Left renal cortex interstitium (tissue), 4 donors: ENCODE measurements at regions not wholly inside any gene's neighbourhood (a gene's known extent, or its start where the extent isn't known, plus 50 kb on each side); places are given as distances from the start of the nearest gene placed in this dataset.

ENCODE experiments used
- DNase-seq, 4 donors: peaks; one replicate each; pipeline ENCODE4 v3.0.0-alpha.2; 2013; ENCODE audit warnings: low read depth in 4 of 4, low spot score in 2 of 4, missing footprints in 1 of 4

DNA sequence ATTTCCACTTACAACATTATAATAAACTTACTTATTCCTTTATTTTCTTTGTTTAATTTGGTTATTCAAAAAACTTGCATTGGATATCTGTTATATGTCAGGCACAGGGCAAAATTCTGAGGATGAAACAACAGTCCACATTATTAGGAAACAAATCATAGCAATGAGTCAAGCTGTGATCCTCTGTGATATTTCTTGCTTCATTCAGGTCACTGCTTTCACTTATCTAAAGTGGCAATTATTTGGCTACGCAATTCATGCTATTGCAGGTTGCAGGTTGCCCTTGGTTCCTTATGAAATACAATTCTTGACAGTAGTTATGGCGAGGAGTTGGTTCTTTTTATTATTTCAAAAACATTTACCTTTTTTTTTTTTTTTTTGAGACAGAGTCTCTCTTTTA is 66.4 kb upstream of the CNTN6 start:
- no peak for DNase-seq

DNA sequence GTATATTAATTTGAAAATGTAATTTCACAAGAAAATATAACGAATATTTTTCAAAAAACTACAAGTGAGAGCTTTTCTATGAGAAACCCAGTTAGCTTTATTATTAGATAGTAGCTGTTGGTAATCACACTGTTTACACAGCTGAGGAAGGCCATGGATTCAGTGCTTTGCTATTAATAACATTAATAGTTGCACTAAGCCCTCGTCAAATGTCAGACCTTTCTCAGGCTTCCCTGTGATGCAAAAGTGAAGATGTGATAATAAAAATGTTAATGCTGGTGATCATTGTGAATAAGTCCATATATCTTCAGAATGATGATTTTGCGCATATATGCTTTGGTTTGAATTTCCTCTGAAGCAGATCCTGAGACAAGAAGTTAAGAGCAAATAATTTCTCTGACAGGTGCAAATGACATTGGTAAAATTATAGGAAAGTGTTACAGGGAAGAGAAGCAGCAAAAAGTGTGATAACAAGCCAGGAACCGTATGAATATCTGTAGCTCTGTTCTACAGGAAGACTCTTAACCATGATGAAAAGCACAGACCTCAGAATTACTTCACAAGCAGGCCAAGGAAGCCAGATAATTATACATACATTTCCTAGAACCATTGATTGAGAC is 56.5 kb upstream of the CNTN6 start:
- DNase-seq, result no peak

DNA sequence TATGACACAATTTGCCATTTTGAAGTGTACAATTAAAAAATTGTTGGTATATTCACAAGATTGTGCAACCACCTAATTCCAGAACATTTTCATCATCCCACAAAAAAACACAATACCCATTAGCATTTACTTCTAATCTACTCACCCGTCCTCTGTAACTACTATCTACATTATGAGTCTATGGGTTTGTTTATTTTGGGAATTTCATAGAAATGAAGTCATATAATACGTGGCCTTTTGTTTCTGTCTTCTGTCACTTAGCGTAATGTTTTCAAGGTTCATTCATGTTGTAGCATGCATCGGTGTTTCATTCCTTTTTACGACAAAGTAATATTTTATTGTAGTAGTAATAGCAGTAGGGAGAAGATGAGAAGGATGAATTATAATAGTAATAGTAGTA is 55.2 kb upstream of the CNTN6 start:
- no peak for DNase-seq
